HL-60 (cell line): ENCODE measurements at regions not wholly inside any gene's neighbourhood (a gene's known extent, or its start where the extent isn't known, plus 50 kb on each side); places are given as distances from the start of the nearest gene placed in this dataset.

Experiments used
- GABPA ChIP-seq: IDR thresholded peaks from 2 replicates; pipeline ENCODE4 v1.6.1; 2012; ENCODE audit warnings: low read depth
- POLR2AphosphoS5 ChIP-seq: IDR thresholded peaks from 2 replicates; pipeline ENCODE4 v1.6.1; 2012; ENCODE audit warnings: low read depth
- REST ChIP-seq: IDR thresholded peaks from 2 replicates; pipeline ENCODE4 v1.6.1; 2012; ENCODE audit warnings: low read depth; ENCODE audit not compliant: insufficient replicate concordance
- TF ChIP-seq, protein P1 (sequence below): IDR thresholded peaks from one replicate; pipeline ENCODE4 v1.5.1; 2011; ENCODE audit warnings: low read length, control low read depth, inconsistent platforms; ENCODE audit not compliant: insufficient read depth

- TF ChIP-seq, protein P1, sequence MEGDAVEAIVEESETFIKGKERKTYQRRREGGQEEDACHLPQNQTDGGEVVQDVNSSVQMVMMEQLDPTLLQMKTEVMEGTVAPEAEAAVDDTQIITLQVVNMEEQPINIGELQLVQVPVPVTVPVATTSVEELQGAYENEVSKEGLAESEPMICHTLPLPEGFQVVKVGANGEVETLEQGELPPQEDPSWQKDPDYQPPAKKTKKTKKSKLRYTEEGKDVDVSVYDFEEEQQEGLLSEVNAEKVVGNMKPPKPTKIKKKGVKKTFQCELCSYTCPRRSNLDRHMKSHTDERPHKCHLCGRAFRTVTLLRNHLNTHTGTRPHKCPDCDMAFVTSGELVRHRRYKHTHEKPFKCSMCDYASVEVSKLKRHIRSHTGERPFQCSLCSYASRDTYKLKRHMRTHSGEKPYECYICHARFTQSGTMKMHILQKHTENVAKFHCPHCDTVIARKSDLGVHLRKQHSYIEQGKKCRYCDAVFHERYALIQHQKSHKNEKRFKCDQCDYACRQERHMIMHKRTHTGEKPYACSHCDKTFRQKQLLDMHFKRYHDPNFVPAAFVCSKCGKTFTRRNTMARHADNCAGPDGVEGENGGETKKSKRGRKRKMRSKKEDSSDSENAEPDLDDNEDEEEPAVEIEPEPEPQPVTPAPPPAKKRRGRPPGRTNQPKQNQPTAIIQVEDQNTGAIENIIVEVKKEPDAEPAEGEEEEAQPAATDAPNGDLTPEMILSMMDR = no peak
- no peak for TF ChIP-seq POLR2AphosphoS5
- TF ChIP-seq GABPA = no peak
- no peak for TF ChIP-seq REST
Observed at GRCh38 chr13:103715335-103715734, 649.1 kb upstream of the SLC10A2 start.
